Karpas-422 (cell line): ENCODE measurements at regions not wholly inside any gene's neighbourhood (a gene's known extent, or its start where the extent isn't known, plus 50 kb on each side); places are given as distances from the start of the nearest gene placed in this dataset.

Experiments used
- DNase-seq: peaks from one replicate; pipeline ENCODE4 v3.0.0-alpha.2; 2015
- H2AFZ ChIP-seq: fragments of 200-600 bp; sonication (generic); 2 replicates; pipeline ENCODE4 v1.6.1; 2014; ENCODE audit warnings: antibody characterized with exemption, low read length, mixed read lengths
- H3K27ac ChIP-seq: fragments of 200-600 bp; sonication (generic); 2 replicates; pipeline ENCODE4 v1.5.1; 2014; ENCODE audit warnings: mild to moderate bottlenecking, low read length, moderate library complexity
- H3K27me3 ChIP-seq: fragments of 200-600 bp; sonication (generic); 2 replicates; pipeline ENCODE4 v1.6.1; 2014; ENCODE audit warnings: low read length, mixed read lengths
- H3K36me3 ChIP-seq: fragments of 200-600 bp; sonication (generic); 2 replicates; pipeline ENCODE4 v1.6.1; 2014; ENCODE audit warnings: low read length, mixed read lengths; ENCODE audit not compliant: insufficient read depth
- H3K4me1 ChIP-seq: fragments of 200-600 bp; sonication (generic); 2 replicates; pipeline ENCODE4 v1.6.1; 2014; ENCODE audit warnings: mild to moderate bottlenecking, low read length, mixed read lengths
- H3K4me2 ChIP-seq: fragments of 200-600 bp; sonication (generic); 2 replicates; pipeline ENCODE4 v1.6.1; 2014; ENCODE audit warnings: low read length, low read depth, mild to moderate bottlenecking; ENCODE audit not compliant: poor library complexity, severe bottlenecking
- H3K4me3 ChIP-seq: fragments of 200-600 bp; sonication (generic); 2 replicates; pipeline ENCODE4 v1.5.1; 2014; ENCODE audit warnings: mild to moderate bottlenecking, antibody characterized with exemption, low read length, mixed read lengths
- H3K79me2 ChIP-seq: fragments of 200-600 bp; sonication (generic); 2 replicates; pipeline ENCODE4 v1.6.1; 2014; ENCODE audit warnings: mild to moderate bottlenecking, low read length, mixed read lengths
- H3K9ac ChIP-seq: fragments of 200-600 bp; sonication (generic); 2 replicates; pipeline ENCODE4 v1.6.0; 2014; ENCODE audit warnings: low read length
- H3K9me2 ChIP-seq: fragments of 200-600 bp; sonication (generic), shearing (Covaris generic); replicated peaks from 2 replicates; pipeline ENCODE4 v1.6.0; 2014; ENCODE audit warnings: mild to moderate bottlenecking, low read length, moderate library complexity; ENCODE audit not compliant: insufficient read depth
- H3K9me3 ChIP-seq: fragments of 300-700, 200-600 bp; sonication (generic); 2 replicates; pipeline ENCODE4 v1.6.1; 2014; ENCODE audit warnings: low read length, mixed read lengths
- H4K20me1 ChIP-seq: fragments of 200-600 bp; sonication (generic); 2 replicates; pipeline ENCODE4 v1.6.1; 2014; ENCODE audit warnings: mild to moderate bottlenecking, antibody characterized with exemption, low read length, low read depth; ENCODE audit not compliant: insufficient read depth

DNA sequence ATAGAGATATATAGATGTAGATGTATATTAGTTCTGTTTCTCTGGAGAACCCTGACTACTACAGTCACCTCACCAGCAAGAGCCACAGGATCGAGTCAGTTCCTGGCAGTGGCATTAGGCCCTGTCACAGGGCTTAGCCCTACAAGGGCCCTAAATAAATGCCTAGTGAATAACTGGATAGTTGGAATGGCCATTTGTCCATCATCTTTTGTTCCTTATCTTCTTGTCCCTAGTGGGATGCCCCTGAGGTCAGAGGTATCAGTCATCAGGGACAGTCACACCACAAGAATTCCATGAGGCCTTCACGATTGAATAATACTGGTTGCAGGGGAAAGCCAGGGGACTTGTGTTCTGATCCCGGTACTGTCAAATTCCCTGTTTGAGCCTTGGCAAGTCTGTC is 204.9 kb upstream of the PPP2R3A start:
- no peak for DNase-seq
- no peaks in the 10 kb centered on the region for H3K27me3 ChIP-seq
- H3K27ac ChIP-seq: no peak overlapping the region
- H3K4me1 ChIP-seq: no peaks in the 10 kb centered on the region
- H3K9ac ChIP-seq: no peak overlapping the region
- no peak overlapping the region for H2AFZ ChIP-seq
- H3K36me3 ChIP-seq: no peaks in the 10 kb centered on the region
- no peaks in the 10 kb centered on the region for H3K9me3 ChIP-seq
- no peak overlapping the region for H3K4me2 ChIP-seq
- H3K9me2 ChIP-seq: no peaks in the 10 kb centered on the region
- H3K79me2 ChIP-seq: no peaks in the 10 kb centered on the region
- H3K4me3 ChIP-seq: no peak overlapping the region
- no peaks in the 10 kb centered on the region for H4K20me1 ChIP-seq

GRCh38 chr3:135762188-135762856 is 203.2 kb upstream of the PPP2R3A start:
- DNase-seq: no peak
- H3K4me1 ChIP-seq: no peaks in the 10 kb centered on the region
- H3K4me2 ChIP-seq: no peak overlapping the region
- H3K9me2 ChIP-seq: no peaks in the 10 kb centered on the region
- no peak overlapping the region for H3K4me3 ChIP-seq
- no peaks in the 10 kb centered on the region for H3K79me2 ChIP-seq
- no peaks in the 10 kb centered on the region for H3K27me3 ChIP-seq
- H4K20me1 ChIP-seq: no peaks in the 10 kb centered on the region
- H3K27ac ChIP-seq: no peak overlapping the region
- no peak overlapping the region for H3K9ac ChIP-seq
- no peaks in the 10 kb centered on the region for H3K36me3 ChIP-seq
- H2AFZ ChIP-seq: no peak overlapping the region
- no peaks in the 10 kb centered on the region for H3K9me3 ChIP-seq

- no peaks in the 10 kb centered on the region for H3K4me1 ChIP-seq
- no peak overlapping the region for H3K9ac ChIP-seq
- no peak overlapping the region for H3K4me2 ChIP-seq
- no peaks in the 10 kb centered on the region for H3K9me3 ChIP-seq
- no peaks in the 10 kb centered on the region for H3K9me2 ChIP-seq
- no peaks in the 10 kb centered on the region for H3K79me2 ChIP-seq
- H4K20me1 ChIP-seq: no peaks in the 10 kb centered on the region
- H2AFZ ChIP-seq: no peak overlapping the region
- H3K4me3 ChIP-seq: no peak overlapping the region
- no peak overlapping the region for H3K27ac ChIP-seq
- no peaks in the 10 kb centered on the region for H3K27me3 ChIP-seq
- H3K36me3 ChIP-seq: no peaks in the 10 kb centered on the region
- no peak for DNase-seq
Measured at GRCh38 chr3:135766115-135766514, 199.4 kb upstream of the PPP2R3A start.

- Histone ChIP-seq H3K4me1 (no peaks in the 10 kb centered on the region), H3K4me3 (no peak overlapping the region), H3K9me2 (no peaks in the 10 kb centered on the region), H3K4me2 (no peak overlapping the region), H3K27me3 (no peaks in the 10 kb centered on the region), H2AFZ (no peak overlapping the region), H4K20me1 (no peaks in the 10 kb centered on the region), H3K9me3 (no peaks in the 10 kb centered on the region), H3K79me2 (no peaks in the 10 kb centered on the region), H3K27ac (no peak overlapping the region), H3K9ac (no peak overlapping the region), H3K36me3 (no peaks in the 10 kb centered on the region)
- DNase-seq: no peak
Measured at GRCh38 chr3:135771760-135772159, 193.8 kb upstream of the PPP2R3A start.

- no peak overlapping the region for H3K27ac ChIP-seq
- no peak overlapping the region for H2AFZ ChIP-seq
- H3K9me2 ChIP-seq: no peaks in the 10 kb centered on the region
- H3K79me2 ChIP-seq: no peaks in the 10 kb centered on the region
- H3K4me2 ChIP-seq: no peak overlapping the region
- H3K9me3 ChIP-seq: no peaks in the 10 kb centered on the region
- H3K4me1 ChIP-seq: peaks cover under 1% of the 10 kb centered on the region
- no peaks in the 10 kb centered on the region; the same call in 1 of the 2 replicates for H3K27me3 ChIP-seq
- H4K20me1 ChIP-seq: no peaks in the 10 kb centered on the region
- H3K4me3 ChIP-seq: no peak overlapping the region
- no peak overlapping the region for H3K9ac ChIP-seq
- no peak for DNase-seq
- no peaks in the 10 kb centered on the region for H3K36me3 ChIP-seq
Measured at GRCh38 chr3:135779024-135779423, 186.5 kb upstream of the PPP2R3A start.

DNA sequence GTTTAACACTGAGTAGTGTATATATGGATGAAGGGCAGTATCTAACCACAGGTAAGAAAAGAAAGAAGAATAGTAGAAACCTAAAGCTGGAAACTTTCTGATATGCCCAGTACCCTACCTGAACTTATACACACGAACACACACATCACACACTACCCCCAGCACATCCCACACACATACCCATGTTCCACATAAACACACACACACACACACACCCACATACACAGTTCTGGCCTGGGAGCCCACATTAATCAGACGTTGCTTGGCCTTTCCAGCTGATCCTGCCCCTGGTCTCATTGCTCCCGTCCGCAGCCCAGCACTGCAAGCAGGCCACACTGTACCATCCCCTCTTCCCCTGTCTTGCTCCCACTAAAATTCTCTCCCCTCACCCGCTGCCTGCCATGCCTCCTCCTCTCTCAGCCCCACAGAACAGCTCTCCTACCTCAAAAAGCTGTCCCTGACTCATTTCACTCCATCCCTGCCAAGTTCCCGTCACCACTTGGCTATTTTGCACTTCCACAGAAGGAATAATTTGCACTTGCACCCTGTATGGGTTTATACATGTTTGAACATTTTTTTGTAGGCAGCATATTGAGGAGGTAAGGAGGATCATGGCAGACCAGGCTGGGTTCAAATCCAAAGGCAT is 185.8 kb upstream of the PPP2R3A start:
- Histone ChIP-seq H3K36me3 (no peaks in the 10 kb centered on the region), H2AFZ (no peak overlapping the region), H3K27ac (no peak overlapping the region), H4K20me1 (no peaks in the 10 kb centered on the region), H3K4me3 (no peak overlapping the region), H3K9me2 (no peaks in the 10 kb centered on the region), H3K4me2 (no peak overlapping the region), H3K79me2 (no peaks in the 10 kb centered on the region), H3K27me3 (no peaks in the 10 kb centered on the region; the same call in 1 of the 2 replicates), H3K9me3 (no peaks in the 10 kb centered on the region), H3K9ac (no peak overlapping the region), H3K4me1 (peaks cover 7% of the 10 kb centered on the region)
- no peak for DNase-seq

- Histone ChIP-seq H3K79me2 (no peaks in the 10 kb centered on the region), H3K9ac (no peak overlapping the region), H3K4me2 (no peak overlapping the region), H2AFZ (no peak overlapping the region), H3K9me2 (no peaks in the 10 kb centered on the region), H3K27me3 (no peaks in the 10 kb centered on the region; the same call in 1 of the 2 replicates), H3K4me1 (peaks cover 12% of the 10 kb centered on the region), H3K9me3 (no peaks in the 10 kb centered on the region), H4K20me1 (no peaks in the 10 kb centered on the region), H3K4me3 (no peak overlapping the region), H3K27ac (no peak overlapping the region), H3K36me3 (no peaks in the 10 kb centered on the region)
- DNase-seq: no peak
Measured at GRCh38 chr3:135781026-135781815, 184.3 kb upstream of the PPP2R3A start.

- peak; percentile 85 for DNase-seq
- Histone ChIP-seq H3K9me2 (no peaks in the 10 kb centered on the region), H3K36me3 (no peaks in the 10 kb centered on the region), H3K4me2 (no peak overlapping the region), H4K20me1 (no peaks in the 10 kb centered on the region), H3K9ac (no peak overlapping the region), H3K9me3 (no peaks in the 10 kb centered on the region), H3K27me3 (no peaks in the 10 kb centered on the region; the same call in 1 of the 2 replicates), H3K4me3 (no peak overlapping the region), H3K4me1 (peaks cover 12% of the 10 kb centered on the region), H3K27ac (no peak overlapping the region), H2AFZ (0 out of 2 replicates have a peak overlapping the region, but pooled peaks have one; percentile 21), H3K79me2 (no peaks in the 10 kb centered on the region)
Measured at GRCh38 chr3:135784557-135784956, 181.0 kb upstream of the PPP2R3A start.
